ENCODE measurements at regions not wholly inside any gene's neighbourhood (a gene's known extent, or its start where the extent isn't known, plus 50 kb on each side); places are given as distances from the start of the nearest gene placed in this dataset.

- Histone ChIP-seq H3K27ac (no peak overlapping the region), H3K4me3 (no peak overlapping the region)
These were observed 79.3 kb downstream of the PCTP start for GRCh38 chr17:55829995-55830612.

DNA sequence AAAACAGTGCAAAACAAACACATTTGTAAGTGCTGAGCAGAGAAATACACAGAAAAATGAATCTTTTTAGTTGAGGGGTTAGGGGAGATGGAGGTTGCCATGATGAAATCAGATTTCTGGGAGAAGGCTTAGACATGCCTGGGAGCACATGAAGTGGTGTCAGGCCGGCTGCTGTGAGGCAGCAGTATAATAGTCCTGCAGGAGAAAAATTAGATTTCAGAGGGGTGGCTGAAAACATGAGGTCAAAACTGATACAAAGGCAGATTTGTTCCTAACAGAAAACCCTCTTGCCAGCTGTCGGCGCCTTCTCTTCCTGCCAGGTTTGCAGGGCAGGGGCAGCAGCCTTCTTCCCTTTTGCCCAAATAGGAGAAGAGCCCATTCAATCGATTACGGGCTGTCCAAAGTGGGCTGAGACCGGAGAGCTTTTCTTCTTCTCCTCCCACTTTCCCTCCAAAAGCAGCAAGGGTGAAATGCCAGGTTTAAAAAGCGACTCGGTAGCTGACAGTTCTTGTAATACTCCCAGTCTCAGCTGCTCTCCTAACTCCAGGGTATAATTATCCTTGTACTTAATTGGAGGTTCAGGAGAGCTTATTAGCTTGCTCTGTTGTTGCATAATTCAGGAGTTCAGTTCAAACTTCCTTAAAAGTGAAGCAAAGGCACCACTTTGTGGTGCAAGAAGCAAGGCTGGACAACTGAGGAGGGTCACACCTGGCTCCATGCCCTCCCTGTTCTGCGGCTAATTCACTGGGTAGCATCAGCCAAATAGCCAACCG lies 80.0 kb downstream of the PCTP start:
- H3K27ac ChIP-seq, result no peak overlapping the region
- no peak overlapping the region for H3K4me3 ChIP-seq

- H3K27ac ChIP-seq, result no peak overlapping the region
- no peak overlapping the region for H3K4me3 ChIP-seq
These were observed 82.5 kb downstream of the PCTP start for GRCh38 chr17:55833306-55833705.

GRCh38 chr17:55842405-55843158 lies 91.7 kb downstream of the PCTP start:
- Histone ChIP-seq H3K4me3 (no peak overlapping the region), H3K27ac (no peak overlapping the region)

DNA sequence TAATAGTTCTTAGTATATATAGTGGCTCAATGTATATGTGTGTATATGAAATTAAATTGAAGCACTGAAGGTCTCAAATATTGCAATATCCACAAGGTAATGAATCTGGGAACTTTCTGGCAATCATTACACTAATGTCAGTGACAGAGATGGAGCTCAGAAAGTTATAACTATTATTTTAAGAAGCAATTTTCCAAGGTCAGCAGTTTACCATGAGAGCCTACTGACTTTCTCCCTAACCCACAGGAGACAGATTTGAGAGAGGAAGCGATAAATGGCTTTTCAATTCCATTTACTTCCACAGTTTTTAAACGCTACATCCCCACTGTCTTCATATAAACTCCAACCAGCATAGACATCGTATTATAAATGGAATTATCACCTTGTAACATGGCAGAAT lies 92.9 kb downstream of the PCTP start:
- Histone ChIP-seq H3K27ac (no peak overlapping the region), H3K4me3 (no peak overlapping the region)

GRCh38 chr17:55845385-55845784 lies 94.5 kb downstream of the PCTP start:
- no peak overlapping the region for H3K27ac ChIP-seq
- H3K4me3 ChIP-seq, result no peak overlapping the region

DNA sequence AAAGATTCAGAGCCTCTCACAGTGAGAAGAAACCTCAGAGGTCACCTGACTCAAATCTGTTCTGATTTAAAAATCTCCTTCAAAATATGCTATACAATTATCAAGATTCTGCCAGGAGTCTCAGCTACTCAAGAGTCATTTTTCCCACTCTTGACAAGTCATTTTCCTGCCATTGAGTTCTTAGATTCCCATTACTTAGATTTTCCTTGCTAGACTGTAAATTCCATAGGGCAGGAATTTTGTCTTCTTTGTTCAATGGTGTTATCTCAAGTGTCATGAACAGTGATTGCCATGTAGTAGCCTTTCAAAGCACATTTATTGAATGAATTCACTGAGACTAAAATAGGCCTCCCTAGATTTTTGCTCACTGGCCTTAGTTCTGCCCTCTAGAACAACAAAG lies 95.9 kb downstream of the PCTP start:
- no peak overlapping the region for H3K27ac ChIP-seq
- H3K4me3 ChIP-seq, result no peak overlapping the region

- Histone ChIP-seq H3K4me3 (no peak overlapping the region), H3K27ac (no peak overlapping the region)
These were observed 101.9 kb downstream of the PCTP start for GRCh38 chr17:55852734-55853133.

- Histone ChIP-seq H3K4me3 (no peak overlapping the region), H3K27ac (no peak overlapping the region)
These were observed 108.5 kb downstream of the PCTP start for GRCh38 chr17:55859301-55859795.

GRCh38 chr17:55865072-55865762 lies 114.4 kb downstream of the PCTP start:
- Histone ChIP-seq H3K27ac (no peak overlapping the region), H3K4me3 (no peak overlapping the region)

GRCh38 chr17:55870044-55870443 lies 119.2 kb downstream of the PCTP start:
- no peak overlapping the region for H3K4me3 ChIP-seq
- no peak overlapping the region for H3K27ac ChIP-seq

DNA sequence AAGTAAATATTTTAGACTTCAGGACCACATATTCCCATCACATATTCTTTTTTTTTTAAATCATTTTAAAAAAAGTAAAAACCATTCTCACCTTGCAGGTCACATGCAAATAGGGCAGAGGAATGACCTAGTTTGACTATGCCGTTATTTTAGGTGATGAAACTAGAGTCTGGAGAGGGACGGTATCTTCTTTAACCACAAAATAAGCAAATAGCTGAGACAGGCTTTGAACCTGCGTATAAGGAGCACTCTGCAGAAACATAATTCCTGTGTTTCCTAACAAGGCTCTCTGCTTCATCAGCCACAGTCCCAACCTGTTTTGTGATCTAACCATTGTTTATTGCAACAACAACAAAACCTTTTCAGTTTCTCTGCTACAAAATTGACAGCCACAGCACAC lies 121.5 kb downstream of the PCTP start:
- no peak overlapping the region for H3K27ac ChIP-seq
- no peak overlapping the region for H3K4me3 ChIP-seq

DNA sequence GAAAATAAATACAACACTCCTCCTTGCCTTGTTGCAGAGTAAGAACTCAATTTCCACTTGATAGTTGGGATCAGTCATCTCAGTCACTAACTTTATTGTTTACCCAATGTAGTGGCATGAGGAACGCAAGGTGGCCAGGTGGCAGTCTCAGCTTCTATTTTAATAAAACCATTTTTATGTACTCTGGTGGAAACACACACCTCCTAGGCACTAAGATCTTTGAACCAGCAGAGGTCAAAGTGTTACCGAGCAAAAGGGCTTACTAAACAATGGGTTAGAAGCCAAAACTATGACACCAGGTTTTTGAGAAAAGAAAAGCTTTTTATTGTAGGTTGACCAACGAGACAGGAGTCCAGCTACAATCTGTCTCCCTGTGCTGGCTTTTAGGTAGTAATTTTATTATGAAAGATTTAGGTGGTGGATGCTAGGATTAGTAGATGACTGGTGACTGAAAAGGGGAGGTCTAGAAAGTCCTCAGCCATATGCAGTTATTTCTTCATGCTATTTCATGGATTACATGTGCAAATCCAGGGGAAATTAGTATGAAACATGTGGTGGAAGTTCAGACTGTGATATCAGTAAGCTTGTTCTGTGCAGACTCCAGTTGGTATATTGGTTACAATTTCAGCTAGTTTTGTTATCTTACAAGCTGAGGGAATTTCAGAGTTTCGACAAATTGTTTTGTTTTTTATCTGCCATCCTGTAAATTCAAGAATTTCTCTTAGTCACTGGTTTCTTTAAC lies 122.3 kb downstream of the PCTP start:
- Histone ChIP-seq H3K4me3 (no peak overlapping the region), H3K27ac (no peak overlapping the region)

GRCh38 chr17:55883149-55883548 lies 132.3 kb downstream of the PCTP start:
- no peak overlapping the region for H3K27ac ChIP-seq
- H3K4me3 ChIP-seq, result no peak overlapping the region

GRCh38 chr17:55887531-55887930 lies 136.7 kb downstream of the PCTP start:
- Histone ChIP-seq H3K27ac (no peak overlapping the region), H3K4me3 (no peak overlapping the region)

- no peak overlapping the region for H3K27ac ChIP-seq
These were observed 138.4 kb downstream of the PCTP start for GRCh38 chr17:55889271-55889670.

DNA sequence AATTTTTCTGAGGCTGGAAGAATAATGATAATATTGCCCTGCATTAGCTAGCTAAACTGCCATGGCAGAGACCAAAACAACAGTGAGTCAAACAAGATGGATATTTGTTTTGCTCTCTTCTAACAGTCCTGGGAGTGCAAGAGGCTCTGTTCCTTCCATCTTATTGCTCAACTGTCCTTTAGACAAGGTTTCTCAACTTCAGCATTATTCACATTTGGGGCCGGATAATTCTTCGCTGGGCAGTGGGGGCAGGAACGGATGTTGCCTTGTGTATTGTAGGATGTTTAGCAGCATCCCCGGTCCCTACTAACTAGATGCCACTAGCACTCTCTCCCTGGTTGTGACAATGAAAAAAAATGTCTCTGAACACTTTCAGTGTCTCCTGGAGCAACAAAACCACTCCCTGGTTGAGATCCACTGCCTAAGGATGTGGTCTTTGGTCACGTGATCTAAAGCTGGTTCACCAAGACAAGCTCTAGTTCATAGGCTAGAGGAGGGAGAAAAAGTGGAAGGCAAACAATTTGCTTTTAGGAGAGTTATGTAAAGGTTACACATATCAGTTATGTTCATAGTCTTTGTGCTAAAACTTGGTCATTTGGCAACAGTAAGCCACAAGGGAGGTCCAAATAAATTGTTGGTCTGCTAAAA lies 144.4 kb downstream of the PCTP start:
- Histone ChIP-seq H3K4me3 (no peak overlapping the region), H3K27ac (no peak overlapping the region)

More at GRCh38 chr17:55889271-55889670, 138.4 kb downstream of the PCTP start:
- no peak overlapping the region for H3K4me3 ChIP-seq

- no peak overlapping the region for H3K4me3 ChIP-seq
- no peak overlapping the region for H3K27ac ChIP-seq
These were observed 146.4 kb downstream of the PCTP start for GRCh38 chr17:55897301-55897700.

GRCh38 chr17:55898195-55898594 lies 147.3 kb downstream of the PCTP start:
- H3K4me3 ChIP-seq, result no peak overlapping the region
- no peak overlapping the region for H3K27ac ChIP-seq

Data from skin epidermis (tissue), 12 donors.